Gastrocnemius medialis (tissue), 4 donors: ENCODE measurements at regions not wholly inside any gene's neighbourhood (a gene's known extent, or its start where the extent isn't known, plus 50 kb on each side); places are given as distances from the start of the nearest gene placed in this dataset.
A peak's percentile ranks its signal among the peaks of the same experiment; 100 is the strongest.

Experiments used
- ATAC-seq, 2 donors: fragments of 150-250 bp; one replicate each; pipeline ENCODE4 v1.9.1; 2016
- DNase-seq, 2 donors: peaks; one replicate each; pipeline ENCODE4 v3.0.0-alpha.2; 2019
- H3K27ac ChIP-seq, 4 donors: fragments of 200-600 bp; sonication (generic); 1 replicate in 1 of 4; 2 replicates in 3 of 4; pipeline ENCODE4 v1.5.1; 2016 to 2018; ENCODE audit warnings: mild to moderate bottlenecking in 2 of 4, moderate library complexity in 1 of 4
- H3K27me3 ChIP-seq, 3 donors: fragments of 200-600 bp; sonication (generic) in 2 of 3; 1 replicate in 1 of 3; 2 replicates in 2 of 3; pipeline versions ENCODE4 v1.5.1 to v1.6.0; 2016 to 2019; ENCODE audit warnings: mild to moderate bottlenecking in 1 of 3, moderate library complexity in 1 of 3
- H3K36me3 ChIP-seq, 2 donors: fragments of 200-600 bp; sonication (generic) in 1 of 2; one replicate each; pipeline ENCODE4 v1.5.1; 2017 to 2018
- H3K4me1 ChIP-seq, 2 donors: fragments of 200-600 bp; sonication (generic) in 1 of 2; one replicate each; pipeline ENCODE4 v1.5.1; 2016 to 2017; ENCODE audit warnings: mild to moderate bottlenecking in 2 of 2
- H3K4me3 ChIP-seq, 4 donors: fragments of 200-600 bp; sonication (generic) in 3 of 4; 1 replicate in 1 of 4; 2 replicates in 3 of 4; pipeline ENCODE4 v1.5.1; 2016 to 2019; ENCODE audit warnings: mild to moderate bottlenecking in 2 of 4
- H3K9me3 ChIP-seq, 3 donors: fragments of 200-600 bp; sonication (generic) in 2 of 3; 1 replicate in 1 of 3; 2 replicates in 2 of 3; pipeline ENCODE4 v1.5.1; 2016 to 2019
- CTCF ChIP-seq, 5 experiments: fragments of 450-650 bp in 3 of 5; fragments of 200-600 bp in 2 of 5; sonication (generic) in 2 of 5; IDR thresholded peaks in 4 of 5; conservative IDR thresholded peaks in 1 of 5; 1 replicate in 4 of 5; 2 replicates in 1 of 5; pipeline ENCODE4 v1.5.1; 2016 to 2019; ENCODE audit warnings: antibody characterized with exemption in 5 of 5, mild to moderate bottlenecking in 3 of 5, moderate library complexity in 3 of 5
- POLR2A ChIP-seq, 2 donors: fragments of 450-650 bp; IDR thresholded peaks; one replicate each; pipeline ENCODE4 v1.6.1; 2017; ENCODE audit warnings: antibody characterized with exemption in 2 of 2, mild to moderate bottlenecking in 2 of 2, moderate library complexity in 2 of 2
- in situ Hi-C, 4 donors: fragments of 200-750 bp; cut with MboI; loops; one replicate each; pipeline versions ENCODE4 v1.15.0 to v1.8.0; 2017; ENCODE audit warnings: low sequenced_read_pairs in 4 of 4
- intact Hi-C: fragments of 100-400 bp; cut with DNase I; formaldehyde crosslinking; loops from one replicate; pipeline ENCODE4 v1.15.1; 2023; ENCODE audit warnings: low total_unique reads

- no peaks in the 10 kb centered on the region for H3K36me3 ChIP-seq
- ATAC-seq (no peak), DNase-seq (no peak)
- in situ Hi-C loops (no loop called here), intact Hi-C loops (no loop called here)
- no peaks in the 10 kb centered on the region for H3K9me3 ChIP-seq
- no peak overlapping the region for H3K27ac ChIP-seq
- no peaks in the 10 kb centered on the region for H3K4me1 ChIP-seq
- H3K27me3 ChIP-seq: no peaks in the 10 kb centered on the region
- TF ChIP-seq POLR2A (IDR thresholded peaks at IDR 0.05): no peak
- TF ChIP-seq CTCF (IDR thresholded peaks at IDR 0.05 in 4 of 5, conservative IDR thresholded peaks at IDR 0.05 in 1 of 5): no peak
- no peak overlapping the region for H3K4me3 ChIP-seq
Measured at GRCh38 chr12:28887461-28887990, 261.6 kb upstream of the FAR2 start.

GRCh38 chr12:28890664-28891063, 258.4 kb upstream of the FAR2 start:
- Histone ChIP-seq H3K27ac (no peak overlapping the region), H3K9me3 (no peaks in the 10 kb centered on the region), H3K4me1 (no peaks in the 10 kb centered on the region), H3K36me3 (no peaks in the 10 kb centered on the region), H3K27me3 (no peaks in the 10 kb centered on the region), H3K4me3 (no peak overlapping the region)
- DNase-seq: no peak
- intact Hi-C loops: no loop called here
- in situ Hi-C loops: no loop called here
- TF ChIP-seq CTCF (IDR thresholded peaks at IDR 0.05 in 4 of 5, conservative IDR thresholded peaks at IDR 0.05 in 1 of 5) (no peak), POLR2A (IDR thresholded peaks at IDR 0.05) (no peak)
- no peak for ATAC-seq

- ATAC-seq: no peak
- Histone ChIP-seq H3K4me1 (no peaks in the 10 kb centered on the region), H3K36me3 (no peaks in the 10 kb centered on the region), H3K9me3 (no peaks in the 10 kb centered on the region), H3K27ac (no peak overlapping the region), H3K27me3 (no peaks in the 10 kb centered on the region), H3K4me3 (no peak overlapping the region)
- no peak for DNase-seq
- in situ Hi-C loops: no loop called here
- TF ChIP-seq CTCF (IDR thresholded peaks at IDR 0.05 in 4 of 5, conservative IDR thresholded peaks at IDR 0.05 in 1 of 5) (no peak), POLR2A (IDR thresholded peaks at IDR 0.05) (no peak)
- intact Hi-C loops: no loop called here
Measured at GRCh38 chr12:28891126-28891525, 258.0 kb upstream of the FAR2 start.

GRCh38 chr12:28893365-28893764, 255.7 kb upstream of the FAR2 start:
- intact Hi-C loops (no loop called here), in situ Hi-C loops (no loop called here)
- no peaks in the 10 kb centered on the region for H3K36me3 ChIP-seq
- TF ChIP-seq POLR2A (IDR thresholded peaks at IDR 0.05) (no peak), CTCF (IDR thresholded peaks at IDR 0.05 in 4 of 5, conservative IDR thresholded peaks at IDR 0.05 in 1 of 5) (no peak)
- no peak for DNase-seq
- no peaks in the 10 kb centered on the region for H3K27me3 ChIP-seq
- ATAC-seq: peak; percentile 53 to 73
- no peak overlapping the region for H3K4me3 ChIP-seq
- H3K4me1 ChIP-seq: no peaks in the 10 kb centered on the region
- H3K27ac ChIP-seq: peak overlapping the region in 1 of 4 donors; percentile 26
- H3K9me3 ChIP-seq: no peaks in the 10 kb centered on the region

- intact Hi-C loops (no loop called here), in situ Hi-C loops (no loop called here)
- Histone ChIP-seq H3K4me3 (no peak overlapping the region), H3K27me3 (no peaks in the 10 kb centered on the region), H3K27ac (peak overlapping the region in 1 of 4 donors; percentile 26), H3K9me3 (no peaks in the 10 kb centered on the region), H3K4me1 (no peaks in the 10 kb centered on the region), H3K36me3 (no peaks in the 10 kb centered on the region)
- ATAC-seq (no peak), DNase-seq (no peak)
- no peak for TF ChIP-seq CTCF (IDR thresholded peaks at IDR 0.05 in 4 of 5, conservative IDR thresholded peaks at IDR 0.05 in 1 of 5)
Measured at GRCh38 chr12:28893856-28894255, 255.2 kb upstream of the FAR2 start.
